ENCODE measurements at regions not wholly inside any gene's neighbourhood (a gene's known extent, or its start where the extent isn't known, plus 50 kb on each side); places are given as distances from the start of the nearest gene placed in this dataset.

DNA sequence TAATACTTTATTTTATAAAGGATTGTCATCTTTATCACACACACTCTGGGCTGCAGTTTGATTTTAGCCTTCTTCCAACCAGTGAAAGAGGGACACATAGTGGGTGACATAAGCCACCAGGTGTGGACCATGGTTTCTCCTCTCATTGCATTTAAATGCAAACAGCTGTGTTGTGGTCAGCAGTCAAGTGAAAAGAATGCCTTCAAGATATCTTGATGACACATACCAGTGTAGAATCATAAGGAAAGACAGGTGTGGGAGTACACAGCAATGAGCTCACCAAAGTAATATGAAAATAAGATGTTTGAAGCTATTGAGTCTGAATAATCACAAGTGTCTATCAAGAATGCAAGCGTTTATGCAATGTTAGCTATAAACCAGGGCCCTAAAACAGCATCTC, 580.0 kb downstream of the XPNPEP1 start:
- H2AFZ ChIP-seq (ENCODE audit: low read depth, low read length, severe bottlenecking) = no peak overlapping the region
- no peaks in the 10 kb centered on the region for H3K36me3 ChIP-seq (ENCODE audit: low read length)
- H3K9ac ChIP-seq (ENCODE audit: low read length) = no peak overlapping the region
- H3F3A ChIP-seq (ENCODE audit: insufficient read depth) = no peaks in the 10 kb centered on the region
- H3K27me3 ChIP-seq (ENCODE audit: low read length) = no peaks in the 10 kb centered on the region
- no peak overlapping the region for H3K27ac ChIP-seq (ENCODE audit: low read depth, low read length)
- no peaks in the 10 kb centered on the region for H3K9me3 ChIP-seq (ENCODE audit: insufficient read depth, low read length)
- no peaks in the 10 kb centered on the region for H3K79me2 ChIP-seq (ENCODE audit: insufficient read depth, low read length)
- H3K4me3 ChIP-seq (ENCODE audit: insufficient read depth, low read length, poor library complexity, severe bottlenecking) = no peak overlapping the region
- no peaks in the 10 kb centered on the region for H3K9me2 ChIP-seq (replicated peaks; ENCODE audit: insufficient read depth, low read length)
- no peaks in the 10 kb centered on the region for H4K20me1 ChIP-seq (ENCODE audit: low read depth, low read length)
- TF ChIP-seq CTCF (IDR thresholded peaks at IDR 0.05; ENCODE audit: insufficient read depth, low read length, poor library complexity, severe bottlenecking) = no peak
- TF ChIP-seq EZH2phosphoT487 (conservative IDR thresholded peaks at IDR 0.05; ENCODE audit: low read length) = no peak
- H3K4me2 ChIP-seq (ENCODE audit: low read depth, low read length, poor library complexity, severe bottlenecking) = no peak overlapping the region

- Histone ChIP-seq H3K79me2 (ENCODE audit: insufficient read depth, low read length) (no peaks in the 10 kb centered on the region), H4K20me1 (ENCODE audit: low read depth, low read length) (no peaks in the 10 kb centered on the region), H3K9me3 (ENCODE audit: insufficient read depth, low read length) (no peaks in the 10 kb centered on the region), H3K36me3 (ENCODE audit: low read length) (no peaks in the 10 kb centered on the region), H3K27ac (ENCODE audit: low read depth, low read length) (no peak overlapping the region), H3K4me2 (ENCODE audit: low read depth, low read length, poor library complexity, severe bottlenecking) (no peak overlapping the region), H3K9ac (ENCODE audit: low read length) (no peak overlapping the region), H3K4me3 (ENCODE audit: insufficient read depth, low read length, poor library complexity, severe bottlenecking) (no peak overlapping the region), H3F3A (ENCODE audit: insufficient read depth) (no peaks in the 10 kb centered on the region), H3K9me2 (replicated peaks; ENCODE audit: insufficient read depth, low read length) (no peaks in the 10 kb centered on the region), H3K27me3 (ENCODE audit: low read length) (no peaks in the 10 kb centered on the region), H2AFZ (ENCODE audit: low read depth, low read length, severe bottlenecking) (no peak overlapping the region)
- TF ChIP-seq EZH2phosphoT487 (conservative IDR thresholded peaks at IDR 0.05; ENCODE audit: low read length) (no peak), CTCF (IDR thresholded peaks at IDR 0.05; ENCODE audit: insufficient read depth, low read length, poor library complexity, severe bottlenecking) (no peak)
Observed at GRCh38 chr10:109341986-109342385, 581.3 kb downstream of the XPNPEP1 start.

GRCh38 chr10:109328001-109328400, 595.3 kb downstream of the XPNPEP1 start:
- Histone ChIP-seq H3K9ac (ENCODE audit: low read length) (no peak overlapping the region), H2AFZ (ENCODE audit: low read depth, low read length, severe bottlenecking) (no peak overlapping the region), H3K36me3 (ENCODE audit: low read length) (no peaks in the 10 kb centered on the region), H4K20me1 (ENCODE audit: low read depth, low read length) (no peaks in the 10 kb centered on the region), H3K9me3 (ENCODE audit: insufficient read depth, low read length) (no peaks in the 10 kb centered on the region), H3K4me2 (ENCODE audit: low read depth, low read length, poor library complexity, severe bottlenecking) (no peak overlapping the region), H3K9me2 (replicated peaks; ENCODE audit: insufficient read depth, low read length) (no peaks in the 10 kb centered on the region), H3K4me3 (ENCODE audit: insufficient read depth, low read length, poor library complexity, severe bottlenecking) (no peak overlapping the region), H3K27me3 (ENCODE audit: low read length) (no peaks in the 10 kb centered on the region), H3K27ac (ENCODE audit: low read depth, low read length) (no peak overlapping the region), H3F3A (ENCODE audit: insufficient read depth) (no peaks in the 10 kb centered on the region), H3K79me2 (ENCODE audit: insufficient read depth, low read length) (no peaks in the 10 kb centered on the region)
- TF ChIP-seq EZH2phosphoT487 (conservative IDR thresholded peaks at IDR 0.05; ENCODE audit: low read length) (no peak), CTCF (IDR thresholded peaks at IDR 0.05; ENCODE audit: insufficient read depth, low read length, poor library complexity, severe bottlenecking) (no peak)

- H3K79me2 ChIP-seq (ENCODE audit: insufficient read depth, low read length) = no peaks in the 10 kb centered on the region
- H3K27me3 ChIP-seq (ENCODE audit: low read length) = no peaks in the 10 kb centered on the region
- no peaks in the 10 kb centered on the region for H4K20me1 ChIP-seq (ENCODE audit: low read depth, low read length)
- no peak overlapping the region for H3K9ac ChIP-seq (ENCODE audit: low read length)
- H3F3A ChIP-seq (ENCODE audit: insufficient read depth) = no peaks in the 10 kb centered on the region
- TF ChIP-seq EZH2phosphoT487 (conservative IDR thresholded peaks at IDR 0.05; ENCODE audit: low read length) (no peak), CTCF (IDR thresholded peaks at IDR 0.05; ENCODE audit: insufficient read depth, low read length, poor library complexity, severe bottlenecking) (no peak)
- H3K36me3 ChIP-seq (ENCODE audit: low read length) = no peaks in the 10 kb centered on the region
- no peak overlapping the region for H3K4me3 ChIP-seq (ENCODE audit: insufficient read depth, low read length, poor library complexity, severe bottlenecking)
- no peak overlapping the region for H3K27ac ChIP-seq (ENCODE audit: low read depth, low read length)
- no peak overlapping the region for H3K4me2 ChIP-seq (ENCODE audit: low read depth, low read length, poor library complexity, severe bottlenecking)
- no peak overlapping the region for H2AFZ ChIP-seq (ENCODE audit: low read depth, low read length, severe bottlenecking)
- no peaks in the 10 kb centered on the region for H3K9me3 ChIP-seq (ENCODE audit: insufficient read depth, low read length)
- no peaks in the 10 kb centered on the region for H3K9me2 ChIP-seq (replicated peaks; ENCODE audit: insufficient read depth, low read length)
Observed at GRCh38 chr10:109327266-109327665, 596.0 kb downstream of the XPNPEP1 start.
